Stimulated activated CD4-positive, alpha-beta T cell treated with anti-CD3 and anti-CD28 coated beads, Interleukin-4, amount 100 ng/mL, for 24 hours (primary cell): ENCODE measurements at regions not wholly inside any gene's neighbourhood (a gene's known extent, or its start where the extent isn't known, plus 50 kb on each side); places are given as distances from the start of the nearest gene placed in this dataset.
"Not testable (repeated sequence)": the region's sequence is repeated elsewhere in the genome, so short reads cannot be mapped to it uniquely, and the experiment has no call there.

Experiments
- DNase-seq: peaks from one replicate; pipeline ENCODE4 v3.0.0-alpha.2; 2020

GRCh38 chr12:9543341-9543740, 64.4 kb downstream of the KLRB1 start:
- not testable (repeated sequence) for DNase-seq

DNA sequence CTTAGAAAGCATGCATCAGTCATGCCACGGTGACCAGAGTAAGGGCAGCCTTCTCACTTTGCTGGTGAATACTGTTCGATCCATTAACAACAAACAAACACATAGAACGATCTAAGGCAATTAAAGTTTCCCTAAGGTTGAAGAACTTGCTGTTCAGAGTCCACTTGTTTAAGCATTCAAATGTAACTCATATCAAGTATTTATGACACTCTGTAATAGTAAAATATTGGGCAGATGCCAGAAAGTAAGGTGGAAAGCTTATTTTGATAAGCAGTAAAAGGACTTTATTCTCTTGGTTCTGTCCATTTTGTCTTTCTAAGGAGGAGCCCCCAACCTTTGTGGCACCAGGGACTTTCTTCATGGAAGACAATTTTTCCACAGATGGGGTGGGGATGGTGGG, 64.9 kb downstream of the KLRB1 start:
- DNase-seq = not testable (repeated sequence)

- not testable (repeated sequence) for DNase-seq
Observed at GRCh38 chr12:9515925-9516324, 91.8 kb downstream of the KLRB1 start.

DNA sequence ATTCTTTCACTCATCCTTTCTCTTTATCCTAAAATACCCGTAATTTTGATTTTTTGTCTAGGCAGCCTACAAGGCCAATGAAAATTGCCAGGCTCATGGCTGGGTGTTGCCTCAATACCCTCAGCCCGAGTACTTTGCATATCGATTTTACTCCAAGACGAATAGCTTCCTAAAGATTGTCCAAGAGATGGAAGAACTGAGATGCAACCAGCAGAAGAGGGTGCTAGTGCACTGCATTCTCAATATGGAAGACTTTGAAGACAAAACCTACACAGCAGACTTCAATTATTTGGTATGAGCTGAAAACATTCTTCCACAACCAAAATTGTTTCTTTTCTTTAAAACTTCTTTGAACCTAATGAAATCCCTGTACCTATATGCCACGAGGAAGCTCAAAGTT, 95.0 kb downstream of the KLRB1 start:
- DNase-seq = not testable (repeated sequence)

DNA sequence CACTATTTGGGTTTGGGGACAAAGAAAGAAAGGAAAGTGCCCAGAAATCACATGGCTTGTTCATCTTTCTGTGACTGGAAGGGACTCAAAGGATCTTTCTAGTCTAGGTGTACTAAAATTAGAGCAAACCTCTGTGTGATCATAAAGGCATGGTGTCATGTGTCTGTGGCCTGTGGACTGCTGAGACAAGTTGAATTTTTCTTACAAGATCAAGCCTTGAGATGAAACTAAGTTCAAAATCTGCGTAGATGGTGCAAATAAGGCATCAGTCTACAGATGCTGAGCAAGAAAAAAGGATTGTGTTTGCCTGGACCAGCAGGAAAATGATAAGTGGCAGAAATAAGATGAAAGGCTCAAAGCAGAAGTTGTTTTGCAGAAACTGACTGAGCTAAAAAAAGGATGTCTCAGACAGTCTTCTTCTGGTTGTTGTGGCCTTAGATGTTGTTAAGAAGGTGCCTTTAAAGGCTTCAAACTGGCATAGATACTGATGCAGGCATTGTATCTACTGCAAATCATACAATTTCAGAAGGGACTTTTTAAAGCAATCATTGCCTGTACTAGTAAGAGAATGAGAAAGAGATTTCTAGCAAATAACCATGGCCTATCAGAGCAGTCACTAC, 97.2 kb downstream of the KLRB1 start:
- not testable (repeated sequence) for DNase-seq

DNA sequence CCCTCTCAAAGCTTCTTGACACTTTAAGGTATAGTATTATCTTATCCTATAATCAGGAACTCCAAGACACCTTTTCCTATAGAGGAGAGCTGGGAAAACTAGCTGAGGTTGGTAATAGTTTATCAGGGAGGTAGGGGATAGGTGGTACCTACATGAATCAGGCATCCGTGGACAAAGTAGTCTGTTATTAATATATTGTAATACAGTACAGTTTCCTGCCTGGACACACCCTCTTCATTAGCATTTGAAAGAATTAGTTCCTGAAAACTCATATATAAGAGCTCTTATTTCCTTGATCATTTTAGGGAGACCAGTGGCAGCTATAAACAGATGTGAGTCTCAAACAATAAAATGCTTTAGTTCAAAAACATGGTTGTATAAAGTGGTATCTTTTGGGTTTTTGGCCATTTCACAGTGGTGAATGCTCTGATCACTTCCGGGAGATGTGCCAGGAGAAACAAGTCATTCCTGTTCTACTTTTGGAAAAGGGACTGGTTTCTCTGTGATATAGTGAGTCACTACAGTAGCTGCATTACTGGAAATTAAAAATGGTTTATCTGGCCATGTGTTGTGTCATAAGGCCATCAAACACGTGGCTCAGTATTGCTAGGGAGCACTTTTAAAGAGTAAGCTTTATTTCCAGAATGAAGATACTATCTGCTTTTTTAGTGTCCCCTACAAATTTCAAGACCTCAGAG, 98.1 kb downstream of the KLRB1 start:
- DNase-seq = no peak

DNA sequence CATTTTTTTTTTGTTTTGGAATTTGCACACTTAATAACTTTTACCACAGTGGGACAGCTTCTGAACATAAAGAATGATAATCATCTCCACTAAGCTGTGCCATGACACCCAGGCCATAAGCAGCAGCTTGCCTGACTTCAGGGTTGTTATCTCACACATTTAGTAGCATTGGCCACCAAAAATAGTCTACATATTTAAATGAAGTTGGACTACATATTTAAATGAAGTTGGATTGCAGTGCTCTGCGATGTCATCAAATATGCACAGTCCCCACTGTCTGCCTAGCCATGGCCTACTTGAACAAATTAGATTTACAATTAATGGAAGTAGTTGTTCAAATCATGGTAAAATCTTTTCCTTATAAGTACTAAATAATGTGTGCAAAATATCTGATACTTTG, 101.0 kb downstream of the KLRB1 start:
- no peak for DNase-seq

DNA sequence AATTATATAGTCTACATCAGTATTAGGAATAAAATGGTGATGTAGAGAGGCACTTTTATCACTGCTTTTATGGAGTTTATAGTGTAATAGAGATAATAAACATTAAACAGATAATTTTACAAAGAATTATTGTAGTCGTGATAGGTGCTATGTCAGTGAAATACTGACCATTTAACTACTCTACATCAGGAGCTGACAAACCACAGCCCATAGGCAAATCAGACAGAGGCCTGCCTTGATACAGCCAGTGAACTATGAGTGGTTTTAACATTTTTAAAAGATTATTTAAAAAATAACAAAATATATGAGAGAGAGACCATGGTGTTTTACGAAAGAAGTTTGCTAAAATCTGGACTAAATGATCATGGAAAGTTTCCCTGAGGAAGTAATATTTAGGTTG, 104.3 kb downstream of the KLRB1 start:
- not testable (repeated sequence) for DNase-seq

GRCh38 chr12:9502845-9503244, 104.9 kb downstream of the KLRB1 start:
- not testable (repeated sequence) for DNase-seq

- DNase-seq = not testable (repeated sequence)
Observed at GRCh38 chr12:9493325-9493724, 114.4 kb downstream of the KLRB1 start.

DNA sequence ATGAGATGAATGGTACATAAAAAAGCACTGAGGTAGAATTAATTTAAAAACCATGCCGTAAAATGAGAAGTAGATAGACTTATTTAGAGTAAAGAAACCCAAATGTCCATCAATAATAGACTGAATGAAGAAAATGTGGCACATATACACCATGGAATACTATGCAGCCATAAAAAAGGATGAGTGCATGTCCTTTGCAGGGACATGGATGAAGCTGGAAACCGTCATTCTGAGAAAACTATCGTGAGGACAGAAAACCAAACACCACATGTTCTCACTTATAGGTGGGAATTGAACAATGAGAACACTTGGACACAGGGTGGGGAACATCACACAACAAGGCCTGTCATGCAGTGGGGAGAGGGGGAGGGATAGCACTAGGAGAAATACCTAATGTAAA, 126.4 kb downstream of the KLRB1 start:
- not testable (repeated sequence) for DNase-seq

- not testable (repeated sequence) for DNase-seq
Observed at GRCh38 chr12:9474197-9474596, 133.5 kb downstream of the KLRB1 start.

DNA sequence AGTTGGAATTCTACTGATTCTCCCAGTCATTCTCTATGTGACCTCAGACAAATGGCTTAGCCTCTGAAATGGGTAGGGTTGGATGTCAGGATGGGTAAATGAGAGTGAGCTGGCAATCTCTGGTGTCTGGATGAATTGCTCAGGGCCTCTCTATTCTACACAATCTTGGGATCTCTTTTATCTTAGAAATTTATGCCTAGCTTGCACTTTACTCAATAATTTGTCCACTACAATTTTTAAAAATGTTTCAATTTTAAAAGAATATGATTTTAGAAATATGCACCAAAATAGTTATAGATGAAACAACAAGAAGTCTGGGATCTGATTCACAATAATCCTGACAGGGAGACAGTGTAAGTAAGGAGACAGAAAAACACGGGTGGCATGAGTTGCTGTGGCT, 134.1 kb downstream of the KLRB1 start:
- not testable (repeated sequence) for DNase-seq

- DNase-seq = not testable (repeated sequence)
Observed at GRCh38 chr12:9471501-9471900, 136.2 kb downstream of the KLRB1 start.

DNA sequence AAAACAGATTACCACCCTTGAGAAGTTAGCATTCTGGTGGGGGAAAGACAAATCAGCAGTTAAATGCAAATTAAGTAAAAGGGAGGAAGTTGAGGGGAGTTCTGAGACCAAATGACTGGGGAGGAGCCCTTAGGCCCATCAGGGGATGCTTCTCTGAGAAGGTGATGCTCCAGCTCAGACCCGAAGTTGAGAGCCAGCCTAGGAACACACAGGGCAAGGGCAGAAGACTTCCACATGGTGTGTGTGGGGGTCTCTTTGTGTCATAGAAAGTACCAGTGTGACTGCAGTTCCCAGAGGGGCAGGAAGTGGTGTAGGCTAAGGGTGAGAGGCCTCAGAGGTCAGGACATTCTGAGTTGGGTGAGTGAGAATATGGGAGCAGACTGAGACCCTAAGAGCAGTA, 137.3 kb downstream of the KLRB1 start:
- not testable (repeated sequence) for DNase-seq

DNA sequence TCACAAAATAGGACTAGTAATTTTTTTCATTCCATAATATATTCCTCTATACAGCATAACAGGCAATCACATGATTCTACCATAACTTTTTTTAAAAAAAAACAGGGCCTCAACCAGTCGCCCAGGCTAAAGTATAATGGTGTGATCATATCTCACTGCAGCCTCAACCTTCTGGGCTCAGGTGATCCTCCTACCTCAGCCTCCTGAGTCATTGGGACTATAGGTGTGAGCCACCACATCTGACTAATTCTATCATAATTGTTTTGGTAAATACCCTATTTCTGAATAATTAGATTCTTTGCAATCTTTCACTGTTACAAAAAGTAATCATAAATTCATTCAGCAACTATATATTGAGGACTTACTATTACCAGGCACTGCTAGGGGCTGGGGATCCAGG, 137.8 kb downstream of the KLRB1 start:
- not testable (repeated sequence) for DNase-seq

GRCh38 chr12:9469463-9469862, 138.3 kb downstream of the KLRB1 start:
- not testable (repeated sequence) for DNase-seq

DNA sequence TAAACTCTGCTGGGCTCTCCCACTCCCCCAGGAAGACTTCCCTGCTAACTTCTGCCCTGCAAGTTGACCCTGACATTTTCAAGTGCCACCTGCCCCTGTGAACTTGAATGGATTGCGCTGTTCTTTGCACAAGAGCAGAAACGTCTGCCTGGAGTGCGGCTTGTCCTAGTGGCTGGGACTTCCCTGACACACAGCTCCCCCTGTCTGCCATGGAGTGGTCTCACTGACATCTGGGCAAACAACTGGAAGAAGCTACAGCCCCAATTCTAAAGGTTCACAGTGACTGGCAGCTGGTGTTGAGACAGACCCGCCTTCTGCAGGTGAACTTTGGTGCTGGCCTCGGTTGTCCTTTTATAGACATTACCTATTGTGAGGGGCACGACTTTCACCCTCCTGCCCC, 138.7 kb downstream of the KLRB1 start:
- DNase-seq = peak; percentile 24

GRCh38 chr12:9468144-9468543, 139.6 kb downstream of the KLRB1 start:
- DNase-seq = not testable (repeated sequence)

- DNase-seq = no peak
Observed at GRCh38 chr12:9464408-9464807, 143.3 kb downstream of the KLRB1 start.

- not testable (repeated sequence) for DNase-seq
Observed at GRCh38 chr12:9455516-9455915, 152.2 kb downstream of the KLRB1 start.

DNA sequence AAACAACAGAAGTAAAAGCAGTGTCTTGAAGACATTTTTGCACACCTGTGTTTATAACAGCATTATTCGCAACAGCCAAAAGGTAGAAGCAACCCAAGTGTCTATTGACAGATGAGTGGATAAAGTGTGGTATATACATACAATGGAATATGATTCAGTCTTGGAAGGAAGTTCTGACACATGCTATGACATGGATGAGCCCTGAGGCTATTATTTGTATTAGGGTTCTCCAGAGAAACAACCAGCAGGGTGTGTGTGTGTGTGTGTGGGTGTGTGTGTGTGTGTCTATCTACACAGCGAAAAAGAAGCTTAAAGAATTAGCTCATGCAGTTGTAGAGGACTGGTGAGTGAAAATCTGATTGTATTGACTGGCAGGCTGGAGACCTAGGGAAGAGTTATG, 153.7 kb downstream of the KLRB1 start:
- not testable (repeated sequence) for DNase-seq

DNA sequence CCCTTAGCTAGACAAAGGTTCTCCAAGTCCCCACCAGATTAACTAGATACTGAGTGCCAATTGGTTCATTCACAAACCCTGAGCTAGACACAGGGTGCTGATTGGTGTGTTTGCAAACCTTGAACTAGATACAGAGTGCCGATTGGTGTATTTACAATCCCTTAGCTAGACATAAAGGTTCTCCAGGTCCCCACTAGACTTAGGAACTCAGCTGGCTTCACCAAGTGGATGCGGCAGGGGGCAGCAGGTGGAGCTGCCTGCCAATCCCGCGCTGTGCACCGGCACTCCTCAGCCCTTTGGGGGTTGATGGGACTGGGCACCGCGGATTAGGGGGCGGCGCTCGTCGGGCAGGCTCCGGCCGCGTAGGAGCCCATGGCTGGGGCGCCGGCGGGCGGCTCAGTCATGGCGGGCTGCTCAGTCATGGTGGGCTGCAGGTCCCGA, 157.6 kb downstream of the KLRB1 start:
- peak; percentile 15 for DNase-seq

DNA sequence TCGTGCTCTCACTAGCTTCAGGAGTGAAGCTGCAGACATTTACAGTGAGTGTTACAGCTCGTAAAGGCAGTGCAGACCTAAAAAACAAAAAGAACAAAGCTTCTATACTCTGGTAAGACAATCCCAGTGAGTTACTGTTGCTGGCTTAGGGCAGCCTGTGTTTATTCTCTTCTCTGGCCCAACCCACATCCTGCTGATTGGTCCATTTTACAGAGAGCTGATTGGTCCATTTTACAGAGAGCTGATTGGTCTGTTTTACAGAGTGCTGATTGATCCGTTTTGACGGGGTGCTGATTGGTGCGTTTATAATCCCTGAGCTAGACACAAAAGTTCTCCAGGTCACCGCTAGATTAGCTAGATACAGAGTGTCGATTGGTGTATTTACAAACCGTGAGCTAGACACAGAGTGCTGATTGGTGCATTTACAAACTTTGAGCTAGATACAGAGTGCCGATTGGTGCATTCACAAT, 158.0 kb downstream of the KLRB1 start:
- not testable (repeated sequence) for DNase-seq
